CD4-positive, CD25-positive, alpha-beta regulatory T cell (primary cell): ENCODE measurements at regions not wholly inside any gene's neighbourhood (a gene's known extent, or its start where the extent isn't known, plus 50 kb on each side); places are given as distances from the start of the nearest gene placed in this dataset.
"Not testable (repeated sequence)": the region's sequence is repeated elsewhere in the genome, so short reads cannot be mapped to it uniquely, and the experiment has no call there.

Source experiments
- ATAC-seq, 2 donors: fragments of 150-1000 bp; cut with Tn5 transposase; one replicate each; pipeline ENCODE4 v1.10.0; 2021; ENCODE audit warnings: low read depth in 2 of 2, moderate number of reproducible peaks in 2 of 2, moderate library complexity in 1 of 2
- DNase-seq, 3 donors: peaks; one replicate each; pipeline versions ENCODE4 v3.0.0 to v3.0.0-alpha.2; 2012 to 2022; ENCODE audit warnings: mixed read lengths in 1 of 3
- H3K27ac ChIP-seq: one replicate; pipeline ENCODE4 v1.7.0; 2013; ENCODE audit warnings: mild to moderate bottlenecking, low read length; ENCODE audit not compliant: insufficient read depth, poor library complexity, severe bottlenecking
- H3K27me3 ChIP-seq: one replicate; pipeline ENCODE4 v1.7.0; 2013; ENCODE audit warnings: low read length; ENCODE audit not compliant: control insufficient read depth, insufficient read depth
- H3K36me3 ChIP-seq: one replicate; pipeline ENCODE4 v1.7.0; 2013; ENCODE audit warnings: mild to moderate bottlenecking, low read length, moderate library complexity; ENCODE audit not compliant: control insufficient read depth, insufficient read depth
- H3K4me1 ChIP-seq: 2 replicates; pipeline ENCODE4 v1.7.0; 2013; ENCODE audit warnings: mild to moderate bottlenecking, low read length; ENCODE audit not compliant: insufficient read depth, control insufficient read depth, poor library complexity, severe bottlenecking
- H3K4me3 ChIP-seq: one replicate; pipeline ENCODE4 v1.7.0; 2013; ENCODE audit warnings: low read depth, mild to moderate bottlenecking, low read length, moderate library complexity
- H3K9me3 ChIP-seq, 2 experiments: 1 replicate in 1 of 2; 2 replicates in 1 of 2; pipeline ENCODE4 v1.7.0; 2013; ENCODE audit warnings: low read length in 2 of 2, mild to moderate bottlenecking in 1 of 2, moderate library complexity in 1 of 2; ENCODE audit not compliant: control insufficient read depth in 2 of 2
- H3K27ac Mint-ChIP-seq, 3 donors: one replicate each; pipeline ENCODE4 v1.8.0; 2020 to 2022; ENCODE audit warnings: mild to moderate bottlenecking in 3 of 3, mixed read lengths in 3 of 3, moderate library complexity in 2 of 3
- H3K27me3 Mint-ChIP-seq: one replicate; pipeline ENCODE4 v1.8.0; 2022; ENCODE audit warnings: mild to moderate bottlenecking, mixed read lengths
- H3K36me3 Mint-ChIP-seq: one replicate; pipeline ENCODE4 v1.8.0; 2020; ENCODE audit warnings: mixed read lengths
- H3K4me1 Mint-ChIP-seq, 4 donors: one replicate each; pipeline ENCODE4 v1.8.0; 2020 to 2022; ENCODE audit warnings: mixed read lengths in 4 of 4, mild to moderate bottlenecking in 1 of 4
- H3K4me3 Mint-ChIP-seq, 4 donors: one replicate each; pipeline ENCODE4 v1.8.0; 2020 to 2022; ENCODE audit warnings: mild to moderate bottlenecking in 4 of 4, mixed read lengths in 4 of 4, moderate library complexity in 3 of 4
- H3K9me3 Mint-ChIP-seq, 7 donors: one replicate each; pipeline ENCODE4 v1.8.0; 2020 to 2022; ENCODE audit warnings: mixed read lengths in 7 of 7, mild to moderate bottlenecking in 3 of 7, moderate library complexity in 2 of 7

- not testable (repeated sequence) for H3K27ac Mint-ChIP-seq, H3K9me3 ChIP-seq, H3K4me3 ChIP-seq, H3K27ac ChIP-seq, H3K4me1 ChIP-seq, H3K27me3 ChIP-seq, H3K36me3 Mint-ChIP-seq, H3K9me3 Mint-ChIP-seq, H3K27me3 Mint-ChIP-seq, H3K4me1 Mint-ChIP-seq, DNase-seq, H3K36me3 ChIP-seq, H3K4me3 Mint-ChIP-seq, ATAC-seq
Observed at GRCh38 chr9:87049929-87050608, 102.8 kb upstream of the GAS1 start.

- Mint-ChIP-seq H3K27me3 (no peaks in the 10 kb centered on the region), H3K4me3 (no peak overlapping the region), H3K36me3 (no peaks in the 10 kb centered on the region), H3K4me1 (no peaks in the 10 kb centered on the region), H3K9me3 (peaks cover 0 to 7% (median 1%) of the 10 kb centered on the region in 7 donors), H3K27ac (no peak overlapping the region)
- Histone ChIP-seq H3K4me1 (no peaks in the 10 kb centered on the region), H3K9me3 (no peaks in the 10 kb centered on the region), H3K4me3 (no peak overlapping the region), H3K27me3 (no peaks in the 10 kb centered on the region), H3K27ac (no peak overlapping the region), H3K36me3 (no peaks in the 10 kb centered on the region)
- no peak for ATAC-seq
- DNase-seq = no peak
Observed at GRCh38 chr9:87054999-87055686, 107.8 kb upstream of the GAS1 start.

GRCh38 chr9:87059772-87060171, 112.5 kb upstream of the GAS1 start:
- no peak overlapping the region for H3K27ac Mint-ChIP-seq
- no peaks in the 10 kb centered on the region for H3K4me1 Mint-ChIP-seq
- H3K4me3 ChIP-seq = no peak overlapping the region
- no peaks in the 10 kb centered on the region for H3K36me3 Mint-ChIP-seq
- no peak overlapping the region for H3K27ac ChIP-seq
- no peaks in the 10 kb centered on the region for H3K36me3 ChIP-seq
- DNase-seq (no peak), ATAC-seq (no peak)
- H3K4me3 Mint-ChIP-seq = no peak overlapping the region
- H3K4me1 ChIP-seq = no peaks in the 10 kb centered on the region
- H3K9me3 ChIP-seq = no peaks in the 10 kb centered on the region
- H3K27me3 Mint-ChIP-seq = no peaks in the 10 kb centered on the region
- peaks cover 0 to 6% (median 1%) of the 10 kb centered on the region in 7 donors for H3K9me3 Mint-ChIP-seq
- H3K27me3 ChIP-seq = no peaks in the 10 kb centered on the region

- DNase-seq (no peak), ATAC-seq (no peak)
- H3K36me3 Mint-ChIP-seq = no peaks in the 10 kb centered on the region
- no peaks in the 10 kb centered on the region for H3K36me3 ChIP-seq
- H3K4me1 Mint-ChIP-seq = no peaks in the 10 kb centered on the region
- H3K9me3 Mint-ChIP-seq = peaks cover 0 to 4% (median 1%) of the 10 kb centered on the region in 7 donors
- H3K4me3 ChIP-seq = no peak overlapping the region
- H3K27me3 Mint-ChIP-seq = no peaks in the 10 kb centered on the region
- H3K9me3 ChIP-seq = no peaks in the 10 kb centered on the region
- H3K4me3 Mint-ChIP-seq = no peak overlapping the region
- H3K27ac Mint-ChIP-seq = no peak overlapping the region
- no peak overlapping the region for H3K27ac ChIP-seq
- no peaks in the 10 kb centered on the region for H3K4me1 ChIP-seq
- H3K27me3 ChIP-seq = no peaks in the 10 kb centered on the region
Observed at GRCh38 chr9:87062746-87063145, 115.4 kb upstream of the GAS1 start.

GRCh38 chr9:87063246-87063645, 115.9 kb upstream of the GAS1 start:
- H3K36me3 Mint-ChIP-seq = no peaks in the 10 kb centered on the region
- DNase-seq = no peak
- Histone ChIP-seq H3K27me3 (no peaks in the 10 kb centered on the region), H3K4me1 (no peaks in the 10 kb centered on the region), H3K27ac (no peak overlapping the region), H3K36me3 (no peaks in the 10 kb centered on the region), H3K4me3 (no peak overlapping the region), H3K9me3 (no peaks in the 10 kb centered on the region)
- H3K27ac Mint-ChIP-seq = no peak overlapping the region
- no peak overlapping the region for H3K4me3 Mint-ChIP-seq
- no peaks in the 10 kb centered on the region for H3K27me3 Mint-ChIP-seq
- ATAC-seq = no peak
- no peaks in the 10 kb centered on the region for H3K4me1 Mint-ChIP-seq
- peaks cover 0 to 2% (median 0%) of the 10 kb centered on the region in 7 donors for H3K9me3 Mint-ChIP-seq

- Histone ChIP-seq H3K9me3 (no peaks in the 10 kb centered on the region), H3K27me3 (no peaks in the 10 kb centered on the region), H3K27ac (no peak overlapping the region), H3K36me3 (no peaks in the 10 kb centered on the region), H3K4me1 (no peaks in the 10 kb centered on the region), H3K4me3 (no peak overlapping the region)
- Mint-ChIP-seq H3K27me3 (no peaks in the 10 kb centered on the region), H3K4me1 (no peaks in the 10 kb centered on the region), H3K27ac (no peak overlapping the region), H3K4me3 (no peak overlapping the region), H3K9me3 (peaks cover 0 to 2% (median 0%) of the 10 kb centered on the region in 7 donors), H3K36me3 (no peaks in the 10 kb centered on the region)
- DNase-seq (no peak), ATAC-seq (no peak)
Observed at GRCh38 chr9:87063871-87064270, 116.6 kb upstream of the GAS1 start.

GRCh38 chr9:87064311-87064710, 117.0 kb upstream of the GAS1 start:
- no peaks in the 10 kb centered on the region for H3K9me3 ChIP-seq
- no peaks in the 10 kb centered on the region for H3K27me3 ChIP-seq
- no peaks in the 10 kb centered on the region for H3K36me3 ChIP-seq
- Mint-ChIP-seq H3K4me1 (no peaks in the 10 kb centered on the region), H3K4me3 (no peak overlapping the region), H3K27me3 (no peaks in the 10 kb centered on the region), H3K27ac (no peak overlapping the region), H3K9me3 (peaks cover 0 to 2% (median 0%) of the 10 kb centered on the region in 7 donors), H3K36me3 (no peaks in the 10 kb centered on the region)
- ATAC-seq (no peak), DNase-seq (no peak)
- H3K27ac ChIP-seq = no peak overlapping the region
- H3K4me1 ChIP-seq = no peaks in the 10 kb centered on the region
- no peak overlapping the region for H3K4me3 ChIP-seq

GRCh38 chr9:87065981-87066380, 118.7 kb upstream of the GAS1 start:
- H3K27ac Mint-ChIP-seq = no peak overlapping the region
- H3K9me3 Mint-ChIP-seq = no peaks in the 10 kb centered on the region
- DNase-seq (no peak), ATAC-seq (no peak)
- no peak overlapping the region for H3K4me3 ChIP-seq
- H3K27me3 ChIP-seq = no peaks in the 10 kb centered on the region
- no peak overlapping the region for H3K4me3 Mint-ChIP-seq
- H3K36me3 ChIP-seq = no peaks in the 10 kb centered on the region
- H3K36me3 Mint-ChIP-seq = no peaks in the 10 kb centered on the region
- no peak overlapping the region for H3K27ac ChIP-seq
- no peaks in the 10 kb centered on the region for H3K27me3 Mint-ChIP-seq
- H3K9me3 ChIP-seq = no peaks in the 10 kb centered on the region
- H3K4me1 ChIP-seq = no peaks in the 10 kb centered on the region
- no peaks in the 10 kb centered on the region for H3K4me1 Mint-ChIP-seq
